ENCODE measurements at regions not wholly inside any gene's neighbourhood (a gene's known extent, or its start where the extent isn't known, plus 50 kb on each side); places are given as distances from the start of the nearest gene placed in this dataset.

- peaks cover 0 to 2% (median 0%) of the 10 kb centered on the region in 4 experiments for H3K27me3 ChIP-seq (replicated peaks in 1 of 4; ENCODE audit: control extremely low read depth in 1 of 4, control insufficient read depth in 3 of 4, insufficient read depth in 4 of 4, low read length in 3 of 4)
- no peaks in the 10 kb centered on the region for H3K4me1 ChIP-seq (ENCODE audit: control insufficient read depth in 2 of 2, insufficient read depth in 2 of 2, low read length in 2 of 2)
- no peak for TF ChIP-seq EZH2 (IDR thresholded peaks at IDR 0.05; ENCODE audit: borderline replicate concordance, insufficient read depth, low read depth, low read length, poor library complexity, severe bottlenecking)
- TF ChIP-seq CTCF (IDR thresholded peaks at IDR 0.05) = no peak
- H3K9me3 ChIP-seq (ENCODE audit: control extremely low read depth in 1 of 3, control insufficient read depth in 2 of 3, insufficient read depth in 1 of 3, low read length in 2 of 3) = peaks cover 0 to 2% (median 0%) of the 10 kb centered on the region in 3 donors
- no peaks in the 10 kb centered on the region for H4K20me1 ChIP-seq (ENCODE audit: control insufficient read depth, insufficient read depth, low read length, poor library complexity, severe bottlenecking)
- no peaks in the 10 kb centered on the region for H3K9me3 Mint-ChIP-seq (ENCODE audit: insufficient read depth)
- DNase-seq (no peak), ATAC-seq (ENCODE audit: low read depth) (no peak)
- H3K4me3 Mint-ChIP-seq = no peak overlapping the region
- H2AFZ ChIP-seq (ENCODE audit: insufficient read depth, low read depth, low read length, poor library complexity, severe bottlenecking) = no peak overlapping the region
- H3K4me2 ChIP-seq (replicated peaks; ENCODE audit: low read depth, low read length, poor library complexity, severe bottlenecking) = no peak overlapping the region
- no peaks in the 10 kb centered on the region for H3K4me1 Mint-ChIP-seq
- H3K27ac ChIP-seq (ENCODE audit: low read length in 2 of 2) = no peak overlapping the region
- intact Hi-C loops (cut with micrococcal nuclease) = no loop called here
- POLR2A ChIA-PET = no interaction called here
- H3K79me2 ChIP-seq (ENCODE audit: control insufficient read depth, insufficient read depth, low read length) = no peaks in the 10 kb centered on the region
- H3K27me3 Mint-ChIP-seq = peaks cover 4% of the 10 kb centered on the region
- H3K9ac ChIP-seq (ENCODE audit: low read length) = no peak overlapping the region
- CTCF ChIA-PET = no interaction called here
- H3K4me3 ChIP-seq (ENCODE audit: control extremely low read depth in 1 of 5, extremely low read depth in 1 of 5, insufficient read depth in 1 of 5, low read depth in 2 of 5, low read length in 4 of 5) = no peak overlapping the region
- H3K27ac Mint-ChIP-seq = no peak overlapping the region
- no peaks in the 10 kb centered on the region for H3K36me3 ChIP-seq (replicated peaks in 1 of 2; ENCODE audit: control extremely low read depth in 1 of 2, control insufficient read depth in 1 of 2, extremely low read depth in 1 of 2, insufficient read depth in 2 of 2, low read length in 1 of 2)
- WGBS (ENCODE audit: insufficient coverage) = 85% methylated on average over 3 of the region's 7 CpGs
These were observed 267.8 kb downstream of the TSN start for GRCh38 chr2:122023059-122023864.

- Histone ChIP-seq H3K9ac (ENCODE audit: low read length) (no peak overlapping the region), H3K79me2 (ENCODE audit: control insufficient read depth, insufficient read depth, low read length) (no peaks in the 10 kb centered on the region), H3K4me1 (ENCODE audit: control insufficient read depth in 2 of 2, insufficient read depth in 2 of 2, low read length in 2 of 2) (no peaks in the 10 kb centered on the region), H3K27me3 (replicated peaks in 1 of 4; ENCODE audit: control extremely low read depth in 1 of 4, control insufficient read depth in 3 of 4, insufficient read depth in 4 of 4, low read length in 3 of 4) (no peaks in the 10 kb centered on the region), H3K9me3 (ENCODE audit: control extremely low read depth in 1 of 3, control insufficient read depth in 2 of 3, insufficient read depth in 1 of 3, low read length in 2 of 3) (peaks cover 0 to 4% (median 0%) of the 10 kb centered on the region in 3 donors), H3K4me3 (ENCODE audit: control extremely low read depth in 1 of 5, extremely low read depth in 1 of 5, insufficient read depth in 1 of 5, low read depth in 2 of 5, low read length in 4 of 5) (no peak overlapping the region), H3K4me2 (replicated peaks; ENCODE audit: low read depth, low read length, poor library complexity, severe bottlenecking) (no peak overlapping the region), H4K20me1 (ENCODE audit: control insufficient read depth, insufficient read depth, low read length, poor library complexity, severe bottlenecking) (no peaks in the 10 kb centered on the region), H3K27ac (ENCODE audit: low read length in 2 of 2) (no peak overlapping the region), H2AFZ (ENCODE audit: insufficient read depth, low read depth, low read length, poor library complexity, severe bottlenecking) (no peak overlapping the region), H3K36me3 (replicated peaks in 1 of 2; ENCODE audit: control extremely low read depth in 1 of 2, control insufficient read depth in 1 of 2, extremely low read depth in 1 of 2, insufficient read depth in 2 of 2, low read length in 1 of 2) (no peaks in the 10 kb centered on the region)
- intact Hi-C loops (cut with micrococcal nuclease) = no loop called here
- POLR2A ChIA-PET = no interaction called here
- H3K4me1 Mint-ChIP-seq = no peaks in the 10 kb centered on the region
- TF ChIP-seq CTCF (IDR thresholded peaks at IDR 0.05) = no peak
- no peak for TF ChIP-seq EZH2 (IDR thresholded peaks at IDR 0.05; ENCODE audit: borderline replicate concordance, insufficient read depth, low read depth, low read length, poor library complexity, severe bottlenecking)
- no peak overlapping the region for H3K27ac Mint-ChIP-seq
- H3K9me3 Mint-ChIP-seq (ENCODE audit: insufficient read depth) = no peaks in the 10 kb centered on the region
- no peak for DNase-seq
- no peaks in the 10 kb centered on the region for H3K27me3 Mint-ChIP-seq
- CTCF ChIA-PET = no interaction called here
- no peak for ATAC-seq (ENCODE audit: low read depth)
- WGBS (ENCODE audit: insufficient coverage) = 90% methylated on average over 7 of the region's 9 CpGs
- no peak overlapping the region for H3K4me3 Mint-ChIP-seq
These were observed 272.2 kb downstream of the TSN start for GRCh38 chr2:122027510-122028217.
